BJ (cell line): ENCODE measurements at regions not wholly inside any gene's neighbourhood (a gene's known extent, or its start where the extent isn't known, plus 50 kb on each side); places are given as distances from the start of the nearest gene placed in this dataset.
"Not testable (repeated sequence)": the region's sequence is repeated elsewhere in the genome, so short reads cannot be mapped to it uniquely, and the experiment has no call there.

ENCODE experiments used
- CTCF ChIA-PET: fragments of 350-600 bp; formaldehyde crosslinking; extraction: SDS; loops from one replicate; lab custom pipeline; 2021; ENCODE audit warnings: antibody characterized with exemption, inconsistent platforms; lab: Yijun Ruan, JAX
- POLR2A ChIA-PET: fragments of 300-600 bp; sonication (Branson Sonifier 250); formaldehyde crosslinking; extraction: SDS; loops from one replicate; lab custom pipeline; 2021; ENCODE audit warnings: antibody characterized with exemption; lab: Charles Lee
- DNase-seq: peaks from one replicate; pipeline ENCODE4 v3.0.0-alpha.2; 2011; ENCODE audit warnings: low read depth
- H3K27me3 ChIP-seq: 2 replicates; pipeline ENCODE4 v1.6.0; 2011; ENCODE audit warnings: low read length; ENCODE audit not compliant: control insufficient read depth, insufficient read depth
- H3K36me3 ChIP-seq: 2 replicates; pipeline ENCODE4 v1.5.1; 2011; ENCODE audit warnings: low read length; ENCODE audit not compliant: control insufficient read depth, insufficient read depth
- H3K4me3 ChIP-seq: 2 replicates; pipeline ENCODE4 v1.5.1; 2011; ENCODE audit warnings: low read depth, mild to moderate bottlenecking, control low read depth, low read length
- TF ChIP-seq, protein P1 (sequence below): IDR thresholded peaks from 2 replicates; pipeline ENCODE4 v1.5.1; 2011; ENCODE audit warnings: low read depth, mild to moderate bottlenecking, control low read depth, inconsistent platforms, low read length, moderate library complexity; ENCODE audit not compliant: insufficient read depth

DNA sequence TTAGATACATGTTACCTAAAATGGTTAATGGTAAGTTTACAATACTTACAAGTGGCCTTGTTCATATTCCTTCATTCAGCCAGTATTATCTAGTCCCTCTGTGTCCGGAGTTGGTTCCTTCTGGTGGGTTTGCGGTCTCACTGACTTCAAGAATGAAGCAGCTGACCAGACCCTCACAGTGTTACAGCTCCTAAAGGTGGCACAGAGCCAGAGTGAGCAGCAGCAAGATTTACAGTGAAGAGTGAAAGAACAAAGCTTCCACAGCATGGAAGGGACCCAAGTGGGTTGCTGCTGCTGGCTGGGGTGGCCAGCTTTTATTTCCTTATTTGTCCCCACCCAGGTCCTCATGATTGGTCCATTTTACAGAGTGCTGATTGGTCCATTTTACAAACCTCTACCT, 916.8 kb downstream of the MCTP2 start:
- CTCF ChIA-PET, result no interaction called here
- no peak overlapping the region for H3K4me3 ChIP-seq
- no peaks in the 10 kb centered on the region for H3K27me3 ChIP-seq
- TF ChIP-seq, protein P1, sequence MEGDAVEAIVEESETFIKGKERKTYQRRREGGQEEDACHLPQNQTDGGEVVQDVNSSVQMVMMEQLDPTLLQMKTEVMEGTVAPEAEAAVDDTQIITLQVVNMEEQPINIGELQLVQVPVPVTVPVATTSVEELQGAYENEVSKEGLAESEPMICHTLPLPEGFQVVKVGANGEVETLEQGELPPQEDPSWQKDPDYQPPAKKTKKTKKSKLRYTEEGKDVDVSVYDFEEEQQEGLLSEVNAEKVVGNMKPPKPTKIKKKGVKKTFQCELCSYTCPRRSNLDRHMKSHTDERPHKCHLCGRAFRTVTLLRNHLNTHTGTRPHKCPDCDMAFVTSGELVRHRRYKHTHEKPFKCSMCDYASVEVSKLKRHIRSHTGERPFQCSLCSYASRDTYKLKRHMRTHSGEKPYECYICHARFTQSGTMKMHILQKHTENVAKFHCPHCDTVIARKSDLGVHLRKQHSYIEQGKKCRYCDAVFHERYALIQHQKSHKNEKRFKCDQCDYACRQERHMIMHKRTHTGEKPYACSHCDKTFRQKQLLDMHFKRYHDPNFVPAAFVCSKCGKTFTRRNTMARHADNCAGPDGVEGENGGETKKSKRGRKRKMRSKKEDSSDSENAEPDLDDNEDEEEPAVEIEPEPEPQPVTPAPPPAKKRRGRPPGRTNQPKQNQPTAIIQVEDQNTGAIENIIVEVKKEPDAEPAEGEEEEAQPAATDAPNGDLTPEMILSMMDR, result no peak
- no peak for DNase-seq
- POLR2A ChIA-PET, result no interaction called here
- H3K36me3 ChIP-seq, result no peaks in the 10 kb centered on the region

DNA sequence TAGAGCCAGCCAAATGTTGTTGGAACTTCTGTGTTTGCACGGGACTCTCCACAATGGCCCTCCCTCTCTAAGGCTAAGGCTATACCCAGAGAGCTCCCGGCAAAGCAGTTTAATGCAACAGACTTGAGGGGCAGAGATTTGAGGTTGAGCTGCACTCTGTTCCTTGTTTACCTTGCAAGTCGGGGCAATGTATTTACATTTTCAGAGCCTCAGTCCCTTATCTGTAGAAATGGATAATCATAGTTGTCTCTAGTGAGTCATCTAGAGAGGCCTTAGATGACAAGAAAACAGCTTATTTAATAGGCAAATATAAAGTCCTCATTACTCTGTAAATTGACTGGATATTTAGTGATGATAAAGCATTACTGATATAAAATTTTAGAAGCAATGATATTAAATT, 917.7 kb downstream of the MCTP2 start:
- CTCF ChIA-PET, result no interaction called here
- POLR2A ChIA-PET, result no interaction called here
- H3K4me3 ChIP-seq, result no peak overlapping the region
- TF ChIP-seq, protein P1, result no peak
- H3K27me3 ChIP-seq, result no peaks in the 10 kb centered on the region
- no peaks in the 10 kb centered on the region for H3K36me3 ChIP-seq
- DNase-seq, result no peak

DNA sequence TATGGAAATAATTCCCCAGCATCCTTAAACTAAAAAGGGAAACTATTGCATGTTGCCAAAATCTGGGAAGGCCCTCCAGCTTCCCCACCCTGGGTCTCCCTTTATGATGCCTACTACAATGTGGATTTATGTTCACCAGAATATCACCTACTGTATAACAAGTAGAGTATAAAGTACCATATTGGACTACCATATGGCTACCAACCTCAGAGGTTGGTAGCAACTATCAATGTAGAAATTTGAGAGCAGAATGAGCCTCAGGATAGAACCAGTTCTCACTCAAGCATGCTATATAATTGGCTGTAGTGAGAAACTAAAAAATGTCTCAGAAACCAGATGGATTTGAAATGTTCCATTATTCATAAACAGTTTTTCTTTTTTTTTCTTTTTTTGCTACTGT, 918.4 kb downstream of the MCTP2 start:
- DNase-seq, result no peak
- TF ChIP-seq, protein P1, result no peak
- ChIA-PET CTCF (no interaction called here), POLR2A (no interaction called here)
- Histone ChIP-seq H3K36me3 (no peaks in the 10 kb centered on the region), H3K27me3 (no peaks in the 10 kb centered on the region), H3K4me3 (no peak overlapping the region)

DNA sequence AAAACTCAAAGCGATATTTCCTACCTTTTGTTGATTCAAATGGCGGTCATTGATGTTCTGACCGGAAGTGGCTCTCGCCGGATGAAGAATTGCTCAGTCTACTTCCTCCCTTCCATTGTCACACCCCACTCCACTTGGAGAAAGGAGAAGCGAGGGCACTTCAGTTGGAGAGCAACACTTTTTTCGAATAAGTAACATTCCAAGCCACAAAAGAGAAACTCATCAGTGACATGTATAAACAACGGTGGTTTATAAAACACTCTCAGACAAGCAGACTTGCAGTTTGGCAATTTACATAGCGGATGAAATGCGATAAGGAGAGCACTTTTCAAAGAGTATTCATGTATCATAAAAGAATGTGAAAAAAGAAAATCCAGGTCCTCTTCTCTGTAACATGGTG, 919.1 kb downstream of the MCTP2 start:
- H3K27me3 ChIP-seq, result no peaks in the 10 kb centered on the region
- TF ChIP-seq, protein P1, result no peak
- DNase-seq, result no peak
- CTCF ChIA-PET, result no interaction called here
- H3K4me3 ChIP-seq, result no peak overlapping the region
- POLR2A ChIA-PET, result no interaction called here
- no peaks in the 10 kb centered on the region for H3K36me3 ChIP-seq

DNA sequence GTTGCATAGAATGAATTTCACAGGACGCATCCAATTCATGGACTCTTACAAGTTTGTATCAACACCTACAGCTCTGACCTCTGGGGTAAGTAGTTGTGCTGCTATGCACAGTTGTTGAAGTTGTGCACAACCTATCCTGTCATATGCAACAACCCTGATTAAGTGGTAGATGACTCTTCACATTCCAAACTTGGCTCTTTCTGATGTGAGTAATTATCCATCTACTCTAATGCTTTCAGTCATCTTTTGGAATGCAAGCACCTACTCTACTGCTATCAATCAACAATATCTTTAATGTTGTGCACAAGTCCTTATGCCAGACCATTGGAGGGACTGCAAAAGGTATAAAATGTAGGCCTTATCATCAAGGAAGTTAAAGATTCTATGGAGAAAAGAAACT, 921.4 kb downstream of the MCTP2 start:
- TF ChIP-seq, protein P1, result no peak
- no peaks in the 10 kb centered on the region for H3K36me3 ChIP-seq
- DNase-seq, result no peak
- H3K27me3 ChIP-seq, result no peaks in the 10 kb centered on the region
- CTCF ChIA-PET, result no interaction called here
- POLR2A ChIA-PET, result no interaction called here
- H3K4me3 ChIP-seq, result no peak overlapping the region

DNA sequence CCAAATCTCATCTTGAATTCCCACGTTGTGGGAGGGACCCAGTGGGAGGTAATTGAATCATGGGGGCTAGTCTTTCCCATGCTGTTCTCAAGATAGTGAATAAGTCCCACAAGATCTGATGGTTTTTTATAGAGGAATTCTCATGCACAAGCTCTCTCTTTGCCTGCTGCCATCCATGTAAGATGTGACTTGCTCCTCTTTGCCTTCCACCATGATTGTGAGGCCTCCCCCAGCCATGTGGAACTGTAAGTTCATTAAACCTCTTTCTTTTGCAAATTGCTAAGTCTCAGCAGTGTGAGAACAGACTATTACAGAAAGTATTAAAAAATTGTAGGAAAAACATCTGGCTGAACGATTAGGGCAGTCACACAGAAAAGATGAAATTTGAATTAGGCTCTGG, 921.8 kb downstream of the MCTP2 start:
- H3K36me3 ChIP-seq, DNase-seq, POLR2A ChIA-PET, H3K4me3 ChIP-seq, CTCF ChIA-PET, H3K27me3 ChIP-seq: not testable (repeated sequence)
